Thymus (tissue), 11 donors: ENCODE measurements at regions not wholly inside any gene's neighbourhood (a gene's known extent, or its start where the extent isn't known, plus 50 kb on each side); places are given as distances from the start of the nearest gene placed in this dataset.
"Not testable (repeated sequence)": the region's sequence is repeated elsewhere in the genome, so short reads cannot be mapped to it uniquely, and the experiment has no call there.

Experiments
- DNase-seq, 9 donors: peaks; one replicate each; pipeline ENCODE4 v3.0.0-alpha.2; 2013; ENCODE audit warnings: low spot score in 9 of 9, low read depth in 6 of 9, missing footprints in 1 of 9
- H3K27ac ChIP-seq, 2 donors: one replicate each; pipeline ENCODE4 v1.5.1; 2013; ENCODE audit warnings: control low read depth in 1 of 2, low read depth in 1 of 2, low read length in 1 of 2, mild to moderate bottlenecking in 1 of 2, moderate library complexity in 1 of 2
- H3K27me3 ChIP-seq, 2 donors: one replicate each; pipeline ENCODE4 v1.5.1; 2013; ENCODE audit warnings: low read length in 1 of 2; ENCODE audit not compliant: control insufficient read depth in 2 of 2, insufficient read depth in 1 of 2
- H3K36me3 ChIP-seq, 2 donors: one replicate each; pipeline ENCODE4 v1.5.1; 2013; ENCODE audit warnings: low read length in 1 of 2, mild to moderate bottlenecking in 1 of 2, moderate library complexity in 1 of 2; ENCODE audit not compliant: control insufficient read depth in 2 of 2, insufficient read depth in 2 of 2
- H3K4me1 ChIP-seq, 2 donors: one replicate each; pipeline ENCODE4 v1.5.1; 2013; ENCODE audit warnings: low read length in 2 of 2; ENCODE audit not compliant: control insufficient read depth in 2 of 2, insufficient read depth in 2 of 2
- H3K4me3 ChIP-seq, 2 donors: one replicate each; pipeline ENCODE4 v1.5.1; 2013; ENCODE audit warnings: low read length in 2 of 2, control low read depth in 1 of 2, mild to moderate bottlenecking in 1 of 2
- H3K9me3 ChIP-seq, 2 donors: one replicate each; pipeline ENCODE4 v1.5.1; 2013; ENCODE audit warnings: low read length in 1 of 2, mild to moderate bottlenecking in 1 of 2; ENCODE audit not compliant: control insufficient read depth in 2 of 2, insufficient read depth in 1 of 2
- WGBS: extraction: QIAGEN DNeasy Blood & Tissue Kit; methylation state at CpG from one replicate; pipeline ENCODE4 v1.1.7; 2013; 5-methylcytosine and 5-hydroxymethylcytosine counted together
- donor health status: healthy.

GRCh38 chr3:74214286-74214685 lies 400.2 kb downstream of the CNTN3 start:
- Histone ChIP-seq H3K27ac (no peak overlapping the region), H3K4me1 (no peaks in the 10 kb centered on the region), H3K27me3 (no peaks in the 10 kb centered on the region), H3K36me3 (no peaks in the 10 kb centered on the region), H3K9me3 (peaks cover 0 to 4% of the 10 kb centered on the region in 2 donors), H3K4me3 (no peak overlapping the region)
- WGBS, result 91% methylated on average over 4 of the region's 4 CpGs
- DNase-seq, result no peak

- Histone ChIP-seq H3K36me3 (no peaks in the 10 kb centered on the region), H3K4me3 (no peak overlapping the region), H3K9me3 (no peaks in the 10 kb centered on the region), H3K4me1 (no peaks in the 10 kb centered on the region), H3K27me3 (no peaks in the 10 kb centered on the region), H3K27ac (no peak overlapping the region)
- no peak for DNase-seq
Observed at GRCh38 chr3:74210739-74211138, 403.7 kb downstream of the CNTN3 start.

- H3K9me3 ChIP-seq, result no peaks in the 10 kb centered on the region
- H3K4me1 ChIP-seq, result no peaks in the 10 kb centered on the region
- no peak for DNase-seq
- no peak overlapping the region for H3K4me3 ChIP-seq
- H3K36me3 ChIP-seq, result no peaks in the 10 kb centered on the region
- H3K27ac ChIP-seq, result no peak overlapping the region
- WGBS, result 77% methylated on average over 2 of the region's 2 CpGs
- no peaks in the 10 kb centered on the region for H3K27me3 ChIP-seq
Observed at GRCh38 chr3:74200952-74201351, 413.5 kb downstream of the CNTN3 start.

- 99% methylated on average over 5 of the region's 5 CpGs for WGBS
- not testable (repeated sequence) for H3K4me3 ChIP-seq, H3K36me3 ChIP-seq, H3K27me3 ChIP-seq, H3K9me3 ChIP-seq, H3K27ac ChIP-seq, DNase-seq, H3K4me1 ChIP-seq
Observed at GRCh38 chr3:74178664-74179063, 435.8 kb downstream of the CNTN3 start.

DNA sequence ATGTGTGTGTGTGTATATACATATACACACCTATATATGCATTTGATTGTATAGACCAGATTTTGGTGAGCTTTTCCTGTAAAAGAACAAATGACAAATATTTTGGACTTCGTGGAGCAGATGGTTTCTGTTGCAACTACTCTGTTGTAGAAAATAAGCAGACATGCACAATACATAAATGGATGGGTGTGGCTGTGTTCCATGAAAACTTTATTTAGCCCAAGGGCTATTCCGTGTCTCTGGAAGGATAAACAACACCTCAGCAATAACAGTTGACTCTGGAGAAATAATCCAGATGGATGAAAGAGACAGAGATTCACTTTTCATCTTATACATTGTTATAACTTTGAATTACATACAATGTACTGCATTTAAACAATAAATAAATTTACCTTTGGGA lies 441.4 kb downstream of the CNTN3 start:
- H3K9me3 ChIP-seq, result no peaks in the 10 kb centered on the region
- H3K27ac ChIP-seq, result no peak overlapping the region
- H3K4me3 ChIP-seq, result no peak overlapping the region
- no peaks in the 10 kb centered on the region for H3K36me3 ChIP-seq
- DNase-seq, result no peak
- 77% methylated on average over 2 of the region's 2 CpGs for WGBS
- H3K4me1 ChIP-seq, result no peaks in the 10 kb centered on the region
- no peaks in the 10 kb centered on the region for H3K27me3 ChIP-seq

- no peak overlapping the region for H3K27ac ChIP-seq
- H3K36me3 ChIP-seq, result no peaks in the 10 kb centered on the region
- H3K4me1 ChIP-seq, result no peaks in the 10 kb centered on the region
- DNase-seq, result no peak
- H3K27me3 ChIP-seq, result no peaks in the 10 kb centered on the region
- 74% methylated on average over 1 of the region's 1 CpG for WGBS
- H3K9me3 ChIP-seq, result no peaks in the 10 kb centered on the region
- no peak overlapping the region for H3K4me3 ChIP-seq
Observed at GRCh38 chr3:74167926-74168325, 446.5 kb downstream of the CNTN3 start.

DNA sequence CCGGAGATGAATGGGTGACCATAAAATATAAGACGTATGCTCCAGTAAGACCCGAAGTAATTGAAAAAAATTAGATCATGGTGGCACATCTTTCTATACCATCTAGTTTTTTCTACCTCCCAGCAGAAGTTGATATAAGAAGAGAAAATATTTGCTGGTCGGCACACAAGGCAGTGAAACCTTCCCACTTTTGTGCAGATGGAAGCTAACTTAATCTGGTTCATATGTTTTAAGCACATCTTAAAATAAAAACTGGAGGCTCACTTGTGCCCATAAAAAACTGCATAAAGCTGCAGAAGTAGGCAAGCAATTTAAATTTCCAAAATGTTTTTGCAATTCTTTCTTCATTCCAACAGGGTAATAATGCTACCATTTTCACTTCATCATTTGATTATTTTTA lies 449.2 kb downstream of the CNTN3 start:
- 95% methylated on average over 4 of the region's 4 CpGs for WGBS
- Histone ChIP-seq H3K36me3 (no peaks in the 10 kb centered on the region), H3K9me3 (no peaks in the 10 kb centered on the region)

DNA sequence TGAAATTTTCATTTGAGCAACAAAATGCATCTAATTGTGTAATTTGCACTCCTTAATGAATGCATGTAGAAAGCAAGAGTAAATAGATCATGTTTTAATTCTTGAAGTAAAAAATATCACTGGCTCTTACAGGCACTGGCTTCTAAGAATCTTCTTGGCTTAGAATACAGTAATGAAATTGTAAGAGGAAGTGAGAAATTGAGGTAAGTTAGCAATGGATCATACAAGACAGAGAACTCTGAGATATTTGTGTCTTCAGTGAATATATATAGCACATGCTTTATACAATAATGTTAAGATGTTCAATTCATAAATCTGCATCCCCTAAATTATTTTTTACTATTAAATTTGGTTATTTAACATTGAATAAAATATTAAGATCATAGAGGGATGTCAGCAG lies 465.0 kb downstream of the CNTN3 start:
- H3K4me1 ChIP-seq, result no peaks in the 10 kb centered on the region
- no peak for DNase-seq
- no peaks in the 10 kb centered on the region for H3K36me3 ChIP-seq
- no peaks in the 10 kb centered on the region for H3K9me3 ChIP-seq
- H3K27ac ChIP-seq, result no peak overlapping the region
- H3K27me3 ChIP-seq, result no peaks in the 10 kb centered on the region
- no peak overlapping the region for H3K4me3 ChIP-seq

More for the DNA sequence above, 449.2 kb downstream of the CNTN3 start:
- Histone ChIP-seq H3K27ac (no peak overlapping the region), H3K4me1 (no peaks in the 10 kb centered on the region), H3K27me3 (no peaks in the 10 kb centered on the region), H3K4me3 (no peak overlapping the region)
- no peak for DNase-seq

DNA sequence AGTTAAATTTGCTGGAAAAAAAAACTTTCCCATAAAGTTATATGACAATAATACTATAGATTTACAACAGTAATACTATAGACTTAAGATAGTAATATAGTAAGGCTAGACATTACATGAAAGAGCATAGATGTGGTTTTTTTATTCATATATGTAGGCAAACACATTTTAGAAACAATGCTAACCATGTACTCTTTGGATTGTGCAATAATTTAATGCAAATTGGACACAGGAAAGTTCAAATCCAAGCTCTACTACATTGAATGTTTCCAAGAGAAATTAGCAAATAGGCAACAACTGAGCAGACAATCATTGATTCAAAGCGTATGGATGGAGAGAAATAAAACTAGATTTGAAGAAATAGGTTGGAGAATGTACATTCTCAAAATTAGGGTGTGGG lies 469.2 kb downstream of the CNTN3 start:
- DNase-seq, result no peak
- WGBS, result 87% methylated on average over 1 of the region's 1 CpG
- Histone ChIP-seq H3K36me3 (no peaks in the 10 kb centered on the region), H3K27ac (no peak overlapping the region), H3K9me3 (no peaks in the 10 kb centered on the region), H3K4me3 (no peak overlapping the region), H3K4me1 (no peaks in the 10 kb centered on the region), H3K27me3 (no peaks in the 10 kb centered on the region)

DNA sequence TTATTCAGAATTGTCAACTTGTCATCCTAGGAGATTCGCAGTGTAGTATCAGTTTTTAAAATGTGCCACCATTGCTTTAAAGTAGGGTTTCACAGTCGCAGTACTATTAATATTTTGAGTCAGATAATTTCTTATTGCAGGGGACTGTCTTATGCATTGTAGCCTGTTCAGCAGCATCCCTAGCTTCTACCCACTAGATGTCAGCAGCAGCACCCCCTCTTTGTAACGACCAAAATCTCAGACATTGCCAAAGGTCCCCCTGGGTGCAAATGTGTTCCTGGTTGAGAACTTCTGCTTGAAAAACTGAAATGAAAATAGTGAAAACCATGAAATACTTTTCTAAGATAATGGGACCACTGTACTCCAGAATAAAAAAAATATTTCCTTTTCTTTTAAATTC lies 474.8 kb downstream of the CNTN3 start:
- H3K4me1 ChIP-seq, result no peaks in the 10 kb centered on the region
- DNase-seq, result no peak
- H3K27ac ChIP-seq, result no peak overlapping the region
- 62% methylated on average over 3 of the region's 3 CpGs for WGBS
- no peaks in the 10 kb centered on the region for H3K36me3 ChIP-seq
- no peaks in the 10 kb centered on the region for H3K27me3 ChIP-seq
- no peak overlapping the region for H3K4me3 ChIP-seq
- H3K9me3 ChIP-seq, result peaks cover 0 to 4% of the 10 kb centered on the region in 2 donors
